ENCODE measurements at regions not wholly inside any gene's neighbourhood (a gene's known extent, or its start where the extent isn't known, plus 50 kb on each side); places are given as distances from the start of the nearest gene placed in this dataset.

DNA sequence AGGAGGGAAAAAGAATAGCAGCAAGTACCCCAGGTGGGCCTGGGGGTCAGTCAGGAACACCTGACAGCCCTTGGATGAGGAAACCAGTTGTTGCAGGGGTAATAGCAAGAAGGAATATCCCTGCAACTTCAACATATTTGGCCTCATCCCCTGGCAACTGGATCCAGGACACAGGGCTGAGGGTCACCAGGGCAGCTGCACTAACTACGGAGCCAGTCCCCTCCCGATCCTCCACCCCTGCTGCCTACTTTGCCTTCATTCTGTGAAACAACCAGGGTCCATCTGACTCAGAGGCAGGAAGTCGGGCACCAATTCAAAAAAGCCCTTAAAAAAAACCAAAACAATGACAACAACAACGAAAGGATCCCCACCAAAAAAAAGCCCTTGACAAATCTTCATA is 52.9 kb downstream of the FRMPD3 start:
- no peak for DNase-seq (ENCODE audit: low read depth)
- H3K4me3 ChIP-seq (ENCODE audit: low read depth, low read length) = no peak overlapping the region
- TF ChIP-seq, protein P1, sequence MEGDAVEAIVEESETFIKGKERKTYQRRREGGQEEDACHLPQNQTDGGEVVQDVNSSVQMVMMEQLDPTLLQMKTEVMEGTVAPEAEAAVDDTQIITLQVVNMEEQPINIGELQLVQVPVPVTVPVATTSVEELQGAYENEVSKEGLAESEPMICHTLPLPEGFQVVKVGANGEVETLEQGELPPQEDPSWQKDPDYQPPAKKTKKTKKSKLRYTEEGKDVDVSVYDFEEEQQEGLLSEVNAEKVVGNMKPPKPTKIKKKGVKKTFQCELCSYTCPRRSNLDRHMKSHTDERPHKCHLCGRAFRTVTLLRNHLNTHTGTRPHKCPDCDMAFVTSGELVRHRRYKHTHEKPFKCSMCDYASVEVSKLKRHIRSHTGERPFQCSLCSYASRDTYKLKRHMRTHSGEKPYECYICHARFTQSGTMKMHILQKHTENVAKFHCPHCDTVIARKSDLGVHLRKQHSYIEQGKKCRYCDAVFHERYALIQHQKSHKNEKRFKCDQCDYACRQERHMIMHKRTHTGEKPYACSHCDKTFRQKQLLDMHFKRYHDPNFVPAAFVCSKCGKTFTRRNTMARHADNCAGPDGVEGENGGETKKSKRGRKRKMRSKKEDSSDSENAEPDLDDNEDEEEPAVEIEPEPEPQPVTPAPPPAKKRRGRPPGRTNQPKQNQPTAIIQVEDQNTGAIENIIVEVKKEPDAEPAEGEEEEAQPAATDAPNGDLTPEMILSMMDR (IDR thresholded peaks at IDR 0.05; ENCODE audit: control insufficient read depth, extremely low read depth, insufficient read depth) = no peak

DNA sequence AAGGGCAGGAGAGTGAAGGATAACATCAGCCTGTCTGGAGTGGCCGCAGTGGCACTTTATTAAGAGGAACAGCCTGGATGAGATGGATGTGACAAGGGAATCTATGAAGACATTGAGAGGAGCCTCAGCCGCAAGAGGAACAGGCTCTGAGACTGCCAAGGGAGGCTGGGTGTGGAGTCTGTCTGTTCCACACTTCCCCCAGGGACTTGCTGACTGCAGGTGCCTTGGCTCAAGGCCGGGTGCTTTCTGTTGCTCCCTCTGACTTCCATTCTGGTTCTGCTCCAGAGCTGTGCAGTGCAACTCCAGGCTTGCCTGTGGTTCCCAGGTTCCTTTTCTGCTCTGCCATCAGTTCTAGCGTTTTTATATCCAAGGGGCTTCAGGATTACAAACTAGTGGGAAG is 54.6 kb downstream of the FRMPD3 start:
- H3K4me3 ChIP-seq (ENCODE audit: low read depth, low read length) = no peak overlapping the region
- no peak for DNase-seq (ENCODE audit: low read depth)
- TF ChIP-seq, protein P1 (IDR thresholded peaks at IDR 0.05; ENCODE audit: control insufficient read depth, extremely low read depth, insufficient read depth) = no peak

GRCh38 chrX:107505223-107505622 is 55.8 kb downstream of the FRMPD3 start:
- DNase-seq (ENCODE audit: low read depth) = no peak
- TF ChIP-seq, protein P1 (IDR thresholded peaks at IDR 0.05; ENCODE audit: control insufficient read depth, extremely low read depth, insufficient read depth) = no peak
- no peak overlapping the region for H3K4me3 ChIP-seq (ENCODE audit: low read depth, low read length)

GRCh38 chrX:107506596-107507031 is 57.2 kb downstream of the FRMPD3 start:
- DNase-seq (ENCODE audit: low read depth) = no peak
- TF ChIP-seq, protein P1 (IDR thresholded peaks at IDR 0.05; ENCODE audit: control insufficient read depth, extremely low read depth, insufficient read depth) = no peak
- no peak overlapping the region for H3K4me3 ChIP-seq (ENCODE audit: low read depth, low read length)

- TF ChIP-seq, protein P1 (IDR thresholded peaks at IDR 0.05; ENCODE audit: control insufficient read depth, extremely low read depth, insufficient read depth) = no peak
- no peak for DNase-seq (ENCODE audit: low read depth)
- H3K4me3 ChIP-seq (ENCODE audit: low read depth, low read length) = no peak overlapping the region
Observed at GRCh38 chrX:107507093-107507743, 57.8 kb downstream of the FRMPD3 start.

GRCh38 chrX:107507744-107508117 is 58.3 kb downstream of the FRMPD3 start:
- no peak overlapping the region for H3K4me3 ChIP-seq (ENCODE audit: low read depth, low read length)
- DNase-seq (ENCODE audit: low read depth) = no peak
- TF ChIP-seq, protein P1 (IDR thresholded peaks at IDR 0.05; ENCODE audit: control insufficient read depth, extremely low read depth, insufficient read depth) = no peak

DNA sequence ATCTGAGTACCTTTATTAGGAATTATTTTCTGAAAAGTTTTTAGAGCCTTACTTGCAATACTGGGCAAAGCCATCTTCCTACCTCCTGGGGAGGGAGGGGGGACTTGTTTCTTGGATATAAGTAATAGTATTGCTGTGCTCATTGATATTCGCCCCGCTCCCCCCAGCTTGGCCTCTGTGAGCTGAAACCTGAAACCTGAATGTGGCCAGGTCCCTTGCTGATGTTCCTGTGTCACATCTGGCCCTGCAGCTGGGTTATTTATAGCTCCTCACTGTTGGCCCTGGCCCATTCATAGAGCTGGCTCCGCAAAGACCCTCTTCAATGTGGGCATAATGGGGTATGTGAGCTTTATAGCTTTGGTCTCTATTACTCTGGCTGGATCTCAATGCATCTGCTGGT is 59.5 kb downstream of the FRMPD3 start:
- TF ChIP-seq, protein P1 (IDR thresholded peaks at IDR 0.05; ENCODE audit: control insufficient read depth, extremely low read depth, insufficient read depth) = no peak
- H3K4me3 ChIP-seq (ENCODE audit: low read depth, low read length) = no peak overlapping the region
- no peak for DNase-seq (ENCODE audit: low read depth)

Measured in LNCaP clone FGC (cell line).